ENCODE measurements at regions not wholly inside any gene's neighbourhood (a gene's known extent, or its start where the extent isn't known, plus 50 kb on each side); places are given as distances from the start of the nearest gene placed in this dataset. TPM values are rescaled to one million over a fixed set of nuclear protein-coding genes. Genes with fewer than 3 reads are reported as not detected.

DNA sequence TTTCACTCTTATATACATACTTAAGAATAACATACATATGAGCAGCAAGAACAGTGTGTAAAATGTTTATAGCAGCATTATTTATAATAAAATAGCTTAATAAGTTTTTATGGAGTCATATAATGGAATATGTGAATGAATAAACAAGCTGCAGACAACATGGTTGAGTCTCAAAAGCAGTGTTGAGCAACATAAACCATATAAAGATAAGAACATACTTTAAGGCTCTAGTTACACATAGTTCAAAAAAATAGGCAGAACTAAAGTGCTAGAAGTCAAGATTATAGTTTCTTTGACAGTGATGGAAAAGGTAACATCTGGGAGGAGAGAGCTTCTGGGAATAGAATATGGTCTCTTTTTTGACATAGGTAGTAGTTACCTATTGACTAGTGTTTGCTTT, 53.7 kb upstream of the ADAMTS19 start:
- CTCF ChIA-PET: interaction anchor here (0.8 kb wide), 1 partner anchor 29 kb away, joined by 3 read pairs; no protein-coding TSS in a partner anchor
- DNase-seq (ENCODE audit: low read depth, low spot score): no peak
- dilution Hi-C loops (cut with MboI; ENCODE audit: extremely low pct_ligation_motif_present, low sequenced_read_pairs): no loop called here
- TF ChIP-seq FOS (IDR thresholded peaks at IDR 0.05; ENCODE audit: borderline replicate concordance, insufficient read depth, low read length): no peak
- TF ChIP-seq, protein P1, sequence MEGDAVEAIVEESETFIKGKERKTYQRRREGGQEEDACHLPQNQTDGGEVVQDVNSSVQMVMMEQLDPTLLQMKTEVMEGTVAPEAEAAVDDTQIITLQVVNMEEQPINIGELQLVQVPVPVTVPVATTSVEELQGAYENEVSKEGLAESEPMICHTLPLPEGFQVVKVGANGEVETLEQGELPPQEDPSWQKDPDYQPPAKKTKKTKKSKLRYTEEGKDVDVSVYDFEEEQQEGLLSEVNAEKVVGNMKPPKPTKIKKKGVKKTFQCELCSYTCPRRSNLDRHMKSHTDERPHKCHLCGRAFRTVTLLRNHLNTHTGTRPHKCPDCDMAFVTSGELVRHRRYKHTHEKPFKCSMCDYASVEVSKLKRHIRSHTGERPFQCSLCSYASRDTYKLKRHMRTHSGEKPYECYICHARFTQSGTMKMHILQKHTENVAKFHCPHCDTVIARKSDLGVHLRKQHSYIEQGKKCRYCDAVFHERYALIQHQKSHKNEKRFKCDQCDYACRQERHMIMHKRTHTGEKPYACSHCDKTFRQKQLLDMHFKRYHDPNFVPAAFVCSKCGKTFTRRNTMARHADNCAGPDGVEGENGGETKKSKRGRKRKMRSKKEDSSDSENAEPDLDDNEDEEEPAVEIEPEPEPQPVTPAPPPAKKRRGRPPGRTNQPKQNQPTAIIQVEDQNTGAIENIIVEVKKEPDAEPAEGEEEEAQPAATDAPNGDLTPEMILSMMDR (IDR thresholded peaks at IDR 0.05; ENCODE audit: extremely low read depth in 1 of 2, insufficient read depth in 1 of 2, low read depth in 1 of 2, low read length in 2 of 2): no peak
- TF ChIP-seq, protein P2, sequence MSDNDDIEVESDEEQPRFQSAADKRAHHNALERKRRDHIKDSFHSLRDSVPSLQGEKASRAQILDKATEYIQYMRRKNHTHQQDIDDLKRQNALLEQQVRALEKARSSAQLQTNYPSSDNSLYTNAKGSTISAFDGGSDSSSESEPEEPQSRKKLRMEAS (IDR thresholded peaks at IDR 0.05; ENCODE audit: insufficient read depth, insufficient read length): no peak
- TF ChIP-seq GATA2 (IDR thresholded peaks at IDR 0.05; ENCODE audit: insufficient read depth, insufficient read length, low read depth, low read length): no peak
- no peak for TF ChIP-seq EZH2 (IDR thresholded peaks at IDR 0.05; ENCODE audit: borderline replicate concordance, low read depth, low read length, severe bottlenecking)
- TF ChIP-seq MYC (IDR thresholded peaks at IDR 0.05; ENCODE audit: low read depth, low read length): no peak
- TF ChIP-seq POLR2AphosphoS5 (IDR thresholded peaks at IDR 0.05; ENCODE audit: insufficient read depth, low read depth, low read length): no peak
- TF ChIP-seq POLR2A (IDR thresholded peaks at IDR 0.05; ENCODE audit: low read depth, low read length): no peak
- TF ChIP-seq JUN (IDR thresholded peaks at IDR 0.05; ENCODE audit: borderline replicate concordance, insufficient read depth, insufficient read length, low read depth): no peak
- Histone ChIP-seq H3K36me3 (ENCODE audit: control insufficient read depth in 2 of 2, extremely low read depth in 1 of 2, insufficient read depth in 2 of 2, low read length in 2 of 2) (no peaks in the 10 kb centered on the region), H4K20me1 (replicated peaks; ENCODE audit: control insufficient read depth, extremely low read depth, insufficient read depth, low read length) (no peaks in the 10 kb centered on the region), H3K4me1 (ENCODE audit: control insufficient read depth, extremely low read depth, insufficient read depth, low read length) (no peaks in the 10 kb centered on the region), H3K9me3 (replicated peaks; ENCODE audit: control insufficient read depth, insufficient read depth, low read length) (no peaks in the 10 kb centered on the region), H3K79me2 (ENCODE audit: control insufficient read depth, insufficient read depth, low read length) (no peaks in the 10 kb centered on the region), H2AFZ (ENCODE audit: low read depth, low read length) (no peak overlapping the region), H3K9me1 (replicated peaks; ENCODE audit: control insufficient read depth, extremely low read depth, insufficient read depth, low read length) (no peaks in the 10 kb centered on the region), H3K9ac (replicated peaks; ENCODE audit: extremely low read depth, insufficient read depth, low read length) (no peak overlapping the region), H3K27ac (ENCODE audit: insufficient read depth, low read depth, low read length) (no peak overlapping the region), H3K27me3 (ENCODE audit: control insufficient read depth in 2 of 2, insufficient read depth in 2 of 2, low read length in 2 of 2) (no peaks in the 10 kb centered on the region), H3K4me3 (replicated peaks in 1 of 3; ENCODE audit: insufficient read depth in 1 of 3, low read depth in 1 of 3, low read length in 3 of 3) (no peak overlapping the region), H3K4me2 (ENCODE audit: insufficient read depth, low read length) (no peak overlapping the region)
- FAIRE-seq: no peak
- POLR2A ChIA-PET: no interaction called here
- intact Hi-C loops (cut with micrococcal nuclease): no loop called here
- no TSS peak for BruUV-seq (replicated peaks)

Small RNAs in the stretch of these regions (microRNA-seq; reads per million reads assigned to microRNA genes)
- gene MIR4460 (ENCODE audit: borderline number of aligned reads, borderline replicate concordance): not detected

Small RNAs in the stretch of these regions (small RNA-seq; reads per million reads assigned to genes)
- gene MIR4460 (ENCODE audit: insufficient read depth, insufficient read length, low read depth, low replicate concordance): not detected
